Ishikawa (cell line): ENCODE measurements at regions not wholly inside any gene's neighbourhood (a gene's known extent, or its start where the extent isn't known, plus 50 kb on each side); places are given as distances from the start of the nearest gene placed in this dataset.

Experiments used
- CEBPB ChIP-seq: IDR thresholded peaks from 2 replicates; pipeline ENCODE4 v1.6.1; 2012
- CREB1 ChIP-seq: IDR thresholded peaks from 2 replicates; pipeline ENCODE4 v1.6.1; 2012; ENCODE audit warnings: low read depth
- EGR1 ChIP-seq: IDR thresholded peaks from 2 replicates; pipeline ENCODE4 v1.6.1; 2012
- EP300 ChIP-seq: IDR thresholded peaks from 2 replicates; pipeline ENCODE4 v1.6.1; 2012; ENCODE audit warnings: borderline replicate concordance
- FOXM1 ChIP-seq: IDR thresholded peaks from 2 replicates; pipeline ENCODE4 v1.6.1; 2012; ENCODE audit warnings: low read depth, borderline replicate concordance
- NFIC ChIP-seq: IDR thresholded peaks from 2 replicates; pipeline ENCODE4 v1.6.1; 2012
- RAD21 ChIP-seq: IDR thresholded peaks from 2 replicates; pipeline ENCODE4 v1.6.1; 2012; ENCODE audit warnings: low read depth
- TAF1 ChIP-seq: IDR thresholded peaks from 2 replicates; pipeline ENCODE4 v1.6.1; 2012; ENCODE audit warnings: low read depth, mild to moderate bottlenecking
- TCF12 ChIP-seq: IDR thresholded peaks from 2 replicates; pipeline ENCODE4 v1.6.1; 2012; ENCODE audit warnings: low read depth
- TEAD4 ChIP-seq: IDR thresholded peaks from 2 replicates; pipeline ENCODE4 v1.6.1; 2012
- YY1 ChIP-seq: IDR thresholded peaks from 2 replicates; pipeline ENCODE4 v1.6.1; 2012; ENCODE audit warnings: low read depth
- ZBTB7A ChIP-seq: IDR thresholded peaks from 2 replicates; pipeline ENCODE4 v1.6.1; 2012; ENCODE audit warnings: low read depth
- TF ChIP-seq, protein P1 (sequence below): IDR thresholded peaks from 2 replicates; pipeline ENCODE4 v1.6.1; 2012
- TF ChIP-seq, protein P2 (sequence below): IDR thresholded peaks from 2 replicates; pipeline ENCODE4 v1.6.1; 2012
- TF ChIP-seq, protein P3 (sequence below): IDR thresholded peaks from 2 replicates; pipeline ENCODE4 v1.6.1; 2012; ENCODE audit warnings: low read depth, mild to moderate bottlenecking

DNA sequence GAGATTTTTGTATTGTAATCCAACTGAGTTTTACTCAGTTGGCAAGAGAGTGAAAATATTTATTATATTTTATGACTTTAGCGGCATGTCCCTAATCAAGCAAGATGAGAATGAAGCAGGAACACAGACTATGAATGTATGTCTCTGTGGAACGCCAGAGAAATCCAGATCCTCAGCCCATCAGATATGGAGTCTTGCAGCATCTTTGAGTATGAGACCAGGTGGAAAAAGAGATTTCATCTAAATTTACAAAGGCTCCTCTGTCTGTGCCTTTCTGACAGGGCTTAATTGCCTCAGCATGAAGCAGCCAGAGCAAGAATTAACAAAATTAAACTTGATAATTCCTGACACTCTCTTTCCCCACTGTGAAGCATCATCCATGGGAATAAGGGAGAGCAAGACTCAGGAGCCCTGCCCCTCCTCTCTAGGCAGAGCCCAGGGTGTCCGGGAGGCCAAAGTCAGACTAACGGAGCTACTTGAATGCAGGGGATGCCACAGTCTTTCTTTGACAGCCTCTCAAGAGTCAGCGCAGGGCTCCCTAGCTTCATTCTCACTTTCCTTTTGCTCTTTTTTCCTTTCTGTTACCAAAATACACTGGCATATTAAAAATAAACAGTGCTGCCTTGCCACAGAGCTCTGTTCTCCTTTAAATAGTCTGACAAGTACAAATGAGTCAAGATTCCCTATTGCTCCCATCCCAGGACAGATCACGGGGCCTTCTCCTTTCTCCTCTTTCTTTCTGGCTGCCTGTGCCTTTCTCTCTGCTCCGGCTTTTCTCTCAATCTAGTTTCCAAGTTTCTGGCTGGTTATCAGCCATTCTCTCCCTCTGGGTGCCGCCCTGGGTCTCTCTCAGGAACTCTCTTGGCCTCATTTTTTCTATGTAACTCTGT, 132.2 kb upstream of the INHBA start:
- TF ChIP-seq FOXM1 (no peak), EP300 (no peak), CEBPB (no peak), RAD21 (no peak), TEAD4 (no peak), NFIC (no peak), EGR1 (no peak), TAF1 (no peak)
- TF ChIP-seq, protein P1, sequence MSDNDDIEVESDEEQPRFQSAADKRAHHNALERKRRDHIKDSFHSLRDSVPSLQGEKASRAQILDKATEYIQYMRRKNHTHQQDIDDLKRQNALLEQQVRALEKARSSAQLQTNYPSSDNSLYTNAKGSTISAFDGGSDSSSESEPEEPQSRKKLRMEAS = no peak
- TF ChIP-seq, protein P2, sequence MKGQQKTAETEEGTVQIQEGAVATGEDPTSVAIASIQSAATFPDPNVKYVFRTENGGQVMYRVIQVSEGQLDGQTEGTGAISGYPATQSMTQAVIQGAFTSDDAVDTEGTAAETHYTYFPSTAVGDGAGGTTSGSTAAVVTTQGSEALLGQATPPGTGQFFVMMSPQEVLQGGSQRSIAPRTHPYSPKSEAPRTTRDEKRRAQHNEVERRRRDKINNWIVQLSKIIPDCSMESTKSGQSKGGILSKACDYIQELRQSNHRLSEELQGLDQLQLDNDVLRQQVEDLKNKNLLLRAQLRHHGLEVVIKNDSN = no peak
- TF ChIP-seq, protein P3, sequence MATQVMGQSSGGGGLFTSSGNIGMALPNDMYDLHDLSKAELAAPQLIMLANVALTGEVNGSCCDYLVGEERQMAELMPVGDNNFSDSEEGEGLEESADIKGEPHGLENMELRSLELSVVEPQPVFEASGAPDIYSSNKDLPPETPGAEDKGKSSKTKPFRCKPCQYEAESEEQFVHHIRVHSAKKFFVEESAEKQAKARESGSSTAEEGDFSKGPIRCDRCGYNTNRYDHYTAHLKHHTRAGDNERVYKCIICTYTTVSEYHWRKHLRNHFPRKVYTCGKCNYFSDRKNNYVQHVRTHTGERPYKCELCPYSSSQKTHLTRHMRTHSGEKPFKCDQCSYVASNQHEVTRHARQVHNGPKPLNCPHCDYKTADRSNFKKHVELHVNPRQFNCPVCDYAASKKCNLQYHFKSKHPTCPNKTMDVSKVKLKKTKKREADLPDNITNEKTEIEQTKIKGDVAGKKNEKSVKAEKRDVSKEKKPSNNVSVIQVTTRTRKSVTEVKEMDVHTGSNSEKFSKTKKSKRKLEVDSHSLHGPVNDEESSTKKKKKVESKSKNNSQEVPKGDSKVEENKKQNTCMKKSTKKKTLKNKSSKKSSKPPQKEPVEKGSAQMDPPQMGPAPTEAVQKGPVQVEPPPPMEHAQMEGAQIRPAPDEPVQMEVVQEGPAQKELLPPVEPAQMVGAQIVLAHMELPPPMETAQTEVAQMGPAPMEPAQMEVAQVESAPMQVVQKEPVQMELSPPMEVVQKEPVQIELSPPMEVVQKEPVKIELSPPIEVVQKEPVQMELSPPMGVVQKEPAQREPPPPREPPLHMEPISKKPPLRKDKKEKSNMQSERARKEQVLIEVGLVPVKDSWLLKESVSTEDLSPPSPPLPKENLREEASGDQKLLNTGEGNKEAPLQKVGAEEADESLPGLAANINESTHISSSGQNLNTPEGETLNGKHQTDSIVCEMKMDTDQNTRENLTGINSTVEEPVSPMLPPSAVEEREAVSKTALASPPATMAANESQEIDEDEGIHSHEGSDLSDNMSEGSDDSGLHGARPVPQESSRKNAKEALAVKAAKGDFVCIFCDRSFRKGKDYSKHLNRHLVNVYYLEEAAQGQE = no peak

DNA sequence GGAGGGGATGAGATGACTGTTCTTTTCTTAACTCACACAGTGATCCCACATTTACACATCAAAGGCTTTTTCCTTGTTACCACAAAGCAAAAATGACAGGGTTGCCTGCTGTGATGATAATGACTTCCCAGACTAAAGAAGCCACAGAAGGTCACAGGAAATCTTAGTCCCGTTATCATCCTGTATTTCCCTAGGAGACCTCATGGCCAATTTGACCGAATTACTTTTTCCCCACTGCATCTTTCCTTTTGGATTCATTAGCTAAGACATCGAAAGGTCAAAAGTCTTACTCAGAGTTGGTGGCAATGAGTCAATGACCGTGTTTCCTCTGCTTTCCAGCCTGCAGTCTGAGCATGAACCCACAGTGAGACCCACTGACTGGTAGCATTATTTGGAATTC, 130.1 kb upstream of the INHBA start:
- no peak for TF ChIP-seq RAD21
- TF ChIP-seq TEAD4 = no peak
- no peak for TF ChIP-seq YY1
- TF ChIP-seq EGR1 = no peak
- TF ChIP-seq, protein P1 = no peak
- no peak for TF ChIP-seq NFIC
- no peak for TF ChIP-seq FOXM1
- TF ChIP-seq TCF12 = no peak
- TF ChIP-seq, protein P2 = no peak
- TF ChIP-seq ZBTB7A = no peak
- TF ChIP-seq, protein P3 = no peak
- no peak for TF ChIP-seq TAF1
- TF ChIP-seq EP300 = no peak
- no peak for TF ChIP-seq CEBPB
- TF ChIP-seq CREB1 = no peak

DNA sequence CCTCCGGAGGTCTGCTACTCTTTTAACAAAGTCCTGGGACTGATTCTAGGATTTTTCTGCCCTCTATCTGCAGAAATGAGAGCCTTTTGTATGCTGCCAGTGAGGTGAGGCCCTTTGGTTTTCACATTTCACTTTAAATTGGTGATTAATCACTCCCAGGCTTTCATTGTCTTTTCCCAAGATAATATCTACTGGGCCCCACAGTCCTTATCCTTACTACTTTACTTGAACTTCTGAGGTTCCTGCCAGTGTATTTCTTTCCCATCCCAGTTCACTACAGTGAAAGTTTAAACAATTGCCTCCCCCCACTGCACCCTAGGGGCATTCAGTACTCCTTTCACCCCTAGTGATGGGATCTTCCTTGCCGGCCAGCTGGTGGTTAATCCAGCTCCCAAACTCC, 127.4 kb upstream of the INHBA start:
- TF ChIP-seq FOXM1 (no peak), RAD21 (no peak), NFIC (no peak), CREB1 (no peak), EP300 (no peak), ZBTB7A (no peak), EGR1 (no peak), CEBPB (no peak), YY1 (no peak)
- TF ChIP-seq, protein P1 = no peak
- TF ChIP-seq, protein P3 = no peak

DNA sequence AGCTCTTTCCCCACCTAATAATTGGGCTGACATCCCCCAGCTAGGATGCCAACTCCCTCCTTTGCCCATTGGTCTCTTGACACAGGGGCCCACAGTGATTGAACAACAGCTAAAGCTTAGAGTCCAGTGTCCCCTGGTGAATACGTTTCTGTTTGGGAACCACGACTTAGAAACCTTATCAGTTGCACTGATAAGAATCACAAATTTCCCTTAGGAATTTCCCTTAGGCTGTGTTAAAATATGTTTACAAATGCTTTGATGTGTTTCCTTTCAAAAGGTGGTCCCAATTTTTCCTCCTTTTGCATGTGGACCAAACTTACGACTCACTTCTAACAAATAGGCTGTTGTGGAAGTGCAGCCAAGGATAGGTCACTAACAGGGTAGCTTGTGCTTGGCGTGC, 126.0 kb upstream of the INHBA start:
- no peak for TF ChIP-seq TEAD4
- TF ChIP-seq, protein P3 = no peak
- no peak for TF ChIP-seq EGR1
- TF ChIP-seq, protein P1 = no peak
- TF ChIP-seq TAF1 = no peak
- no peak for TF ChIP-seq CEBPB
- no peak for TF ChIP-seq YY1
- TF ChIP-seq EP300 = no peak
- TF ChIP-seq TCF12 = no peak
- no peak for TF ChIP-seq ZBTB7A
- TF ChIP-seq CREB1 = no peak
- TF ChIP-seq RAD21 = no peak
- TF ChIP-seq, protein P2 = no peak
